PFSK-1 (cell line): ENCODE measurements at regions not wholly inside any gene's neighbourhood (a gene's known extent, or its start where the extent isn't known, plus 50 kb on each side); places are given as distances from the start of the nearest gene placed in this dataset.

Experiments
- FOXP2 ChIP-seq: optimal IDR thresholded peaks from 2 replicates; pipeline ENCODE3; 2011; ENCODE audit warnings: borderline replicate concordance, control low read depth, inconsistent platforms; ENCODE audit not compliant: insufficient read depth; ENCODE audit errors: extremely low read length, extremely low read depth
- POLR2AphosphoS5 ChIP-seq: IDR thresholded peaks from 2 replicates; pipeline ENCODE4 v1.6.1; 2012; ENCODE audit warnings: low read depth, mild to moderate bottlenecking, control low read depth, low read length, moderate library complexity
- REST ChIP-seq, 2 experiments: IDR thresholded peaks; 2 replicates each; pipeline versions ENCODE4 v1.6.1 to v1.8.0; 2011 to 2012; ENCODE audit warnings: low read depth in 2 of 2, low read length in 2 of 2, control low read depth in 1 of 2, inconsistent platforms in 1 of 2, mild to moderate bottlenecking in 1 of 2, moderate library complexity in 1 of 2; ENCODE audit not compliant: insufficient read depth in 1 of 2
- SIN3A ChIP-seq: IDR thresholded peaks from 2 replicates; pipeline ENCODE4 v1.6.1; 2012; ENCODE audit warnings: mild to moderate bottlenecking, low read length, moderate library complexity, borderline replicate concordance; ENCODE audit not compliant: insufficient read depth
- TAF1 ChIP-seq: IDR thresholded peaks from 2 replicates; pipeline ENCODE4 v1.6.1; 2012; ENCODE audit warnings: low read length, control low read depth, borderline replicate concordance; ENCODE audit not compliant: insufficient read depth

GRCh38 chr5:13470975-13471374 is 473.5 kb downstream of the DNAH5 start:
- TF ChIP-seq POLR2AphosphoS5 (no peak), SIN3A (no peak), TAF1 (no peak), REST (IDR thresholded peaks at IDR 0.05; ENCODE audit: insufficient read depth in 1 of 2, low read depth in 2 of 2, low read length in 2 of 2) (no peak)

GRCh38 chr5:13470263-13470662 is 474.2 kb downstream of the DNAH5 start:
- TF ChIP-seq TAF1 (no peak), POLR2AphosphoS5 (no peak), FOXP2 (no peak)

- TF ChIP-seq TAF1 (no peak), POLR2AphosphoS5 (no peak), FOXP2 (no peak), SIN3A (no peak), REST (IDR thresholded peaks at IDR 0.05; ENCODE audit: insufficient read depth in 1 of 2, low read depth in 2 of 2, low read length in 2 of 2) (no peak)
Observed at GRCh38 chr5:13464532-13465193, 479.8 kb downstream of the DNAH5 start.

- TF ChIP-seq POLR2AphosphoS5 = no peak
- no peak for TF ChIP-seq SIN3A
- TF ChIP-seq TAF1 = no peak
- TF ChIP-seq FOXP2 = no peak
- TF ChIP-seq REST (IDR thresholded peaks at IDR 0.05; ENCODE audit: insufficient read depth in 1 of 2, low read depth in 2 of 2, low read length in 2 of 2) = no peak
Observed at GRCh38 chr5:13460587-13460986, 483.9 kb downstream of the DNAH5 start.

GRCh38 chr5:13454050-13454449 is 490.4 kb downstream of the DNAH5 start:
- TF ChIP-seq FOXP2 = no peak
- TF ChIP-seq POLR2AphosphoS5 = no peak
- TF ChIP-seq REST (IDR thresholded peaks at IDR 0.05; ENCODE audit: insufficient read depth in 1 of 2, low read depth in 2 of 2, low read length in 2 of 2) = no peak
- TF ChIP-seq SIN3A = no peak
- TF ChIP-seq TAF1 = no peak
